Stimulated activated CD4-positive, alpha-beta T cell treated with anti-CD3 and anti-CD28 coated beads, Interleukin-4, amount 100 ng/mL, for 24 hours (primary cell): ENCODE measurements at regions not wholly inside any gene's neighbourhood (a gene's known extent, or its start where the extent isn't known, plus 50 kb on each side); places are given as distances from the start of the nearest gene placed in this dataset.
"Not testable (repeated sequence)": the region's sequence is repeated elsewhere in the genome, so short reads cannot be mapped to it uniquely, and the experiment has no call there.

Experiments used
- DNase-seq: peaks from one replicate; pipeline ENCODE4 v3.0.0-alpha.2; 2020

DNA sequence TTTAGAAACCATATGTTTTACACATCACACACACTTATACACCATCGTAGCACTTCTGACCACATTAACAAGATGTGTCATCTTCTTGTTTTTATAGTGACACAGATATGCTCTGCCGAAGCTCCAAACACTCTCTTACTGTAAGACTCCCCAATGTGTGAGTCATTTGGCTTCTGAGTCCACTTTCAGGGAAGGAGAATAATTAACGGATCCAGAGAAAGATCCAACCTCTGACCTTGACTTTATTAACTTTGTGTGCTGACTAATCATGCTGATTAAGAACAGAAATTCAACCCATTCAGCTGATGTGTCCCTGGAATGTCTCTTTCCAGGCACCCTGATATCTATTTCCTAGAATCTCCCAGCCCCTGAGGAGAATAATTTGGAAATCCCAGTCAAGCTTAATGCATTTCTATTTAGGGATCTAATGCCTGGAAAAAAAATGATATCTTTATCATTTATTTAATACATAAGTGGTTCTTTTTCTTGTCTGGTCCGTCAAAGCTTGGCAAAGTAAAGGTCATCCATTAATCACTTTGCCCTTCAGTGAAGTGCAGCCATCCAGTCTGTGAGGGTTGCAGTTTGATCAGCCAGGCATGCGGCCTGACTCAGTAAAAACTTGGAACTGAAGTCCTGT, 615.8 kb upstream of the SYT4 start:
- DNase-seq: no peak

- no peak for DNase-seq
These were observed 627.0 kb upstream of the SYT4 start for GRCh38 chr18:43904209-43904837.

DNA sequence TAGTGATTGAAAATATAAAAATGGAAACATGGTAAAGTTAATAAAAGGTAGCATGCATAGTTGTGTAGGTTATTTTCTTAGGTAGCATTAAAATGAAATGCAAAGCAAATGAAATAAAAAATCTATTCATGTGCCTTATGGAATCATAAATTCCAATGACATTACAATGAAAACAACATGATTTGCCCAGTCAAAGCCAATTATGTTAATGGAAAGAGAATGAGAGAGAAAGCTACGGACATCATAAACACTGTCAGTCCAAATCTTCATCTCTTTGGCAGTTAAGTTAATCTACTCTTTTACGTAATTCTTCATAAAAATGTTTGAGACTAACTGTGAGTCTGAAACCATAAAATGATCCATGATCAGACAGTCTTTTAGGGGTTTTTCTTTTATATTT, 636.7 kb upstream of the SYT4 start:
- no peak for DNase-seq

DNA sequence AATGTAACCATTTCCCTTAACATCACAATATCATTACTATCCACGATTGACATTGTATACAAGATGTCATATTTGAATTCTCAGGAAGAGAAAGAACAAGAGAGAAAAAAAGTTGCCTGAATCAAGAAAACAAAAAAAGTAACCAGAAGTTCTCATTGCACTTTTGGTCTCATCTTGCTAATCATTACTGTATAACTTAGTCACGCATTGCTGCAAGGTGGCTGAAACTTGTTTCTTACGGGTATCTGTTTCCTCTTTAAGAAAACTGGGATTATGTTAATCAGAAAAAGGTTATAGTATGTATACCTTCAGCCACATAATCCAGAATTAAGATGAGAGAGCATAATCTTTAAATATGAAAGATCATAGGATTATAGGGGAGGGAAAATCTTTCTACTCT, 639.7 kb upstream of the SYT4 start:
- no peak for DNase-seq

- DNase-seq: no peak
These were observed 640.2 kb upstream of the SYT4 start for GRCh38 chr18:43917520-43917919.

- DNase-seq: no peak
These were observed 642.3 kb upstream of the SYT4 start for GRCh38 chr18:43919551-43919950.

GRCh38 chr18:43931439-43931838, 654.1 kb upstream of the SYT4 start:
- no peak for DNase-seq

DNA sequence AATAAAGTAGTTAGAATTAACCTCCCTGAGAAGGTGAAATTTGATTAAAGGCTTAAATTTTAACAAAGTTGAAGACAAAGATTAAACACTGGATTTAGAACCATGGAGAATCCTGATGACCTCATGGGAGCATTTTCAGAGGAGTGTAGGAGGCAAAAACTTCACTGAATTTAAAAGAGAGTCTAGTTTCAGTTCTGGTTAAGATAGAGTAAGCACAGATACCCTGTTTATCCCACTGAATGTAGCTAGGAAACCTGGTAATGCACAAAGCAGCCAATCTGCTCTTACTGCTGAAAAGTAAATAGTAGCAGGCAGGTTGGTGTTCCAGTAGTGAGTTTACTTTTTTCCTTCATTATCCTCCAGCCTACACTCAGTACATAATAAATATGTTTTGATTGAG, 654.9 kb upstream of the SYT4 start:
- no peak for DNase-seq

DNA sequence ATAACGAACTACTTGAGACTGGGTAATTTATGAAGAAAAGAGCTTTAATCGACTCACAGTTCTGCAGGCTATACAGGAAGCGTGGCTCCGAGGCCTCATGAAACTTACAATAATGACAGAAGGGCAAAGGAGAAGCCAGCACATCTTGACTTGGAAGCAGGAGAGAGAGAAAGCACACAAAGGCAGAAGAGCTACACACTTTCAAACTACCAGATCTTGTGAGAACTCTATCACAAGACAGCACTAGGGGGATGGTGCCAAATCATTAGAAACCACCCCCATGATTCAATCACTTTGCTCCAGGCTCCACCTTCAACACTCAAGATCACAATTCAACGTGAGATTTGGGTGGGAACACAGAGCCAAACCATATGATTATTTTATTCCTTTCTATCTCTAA, 655.9 kb upstream of the SYT4 start:
- no peak for DNase-seq

- DNase-seq: no peak
These were observed 657.0 kb upstream of the SYT4 start for GRCh38 chr18:43934322-43934721.

- no peak for DNase-seq
These were observed 657.6 kb upstream of the SYT4 start for GRCh38 chr18:43934781-43935471.

- DNase-seq: no peak
These were observed 658.9 kb upstream of the SYT4 start for GRCh38 chr18:43936176-43936575.

GRCh38 chr18:43949291-43949690, 672.0 kb upstream of the SYT4 start:
- DNase-seq: no peak

DNA sequence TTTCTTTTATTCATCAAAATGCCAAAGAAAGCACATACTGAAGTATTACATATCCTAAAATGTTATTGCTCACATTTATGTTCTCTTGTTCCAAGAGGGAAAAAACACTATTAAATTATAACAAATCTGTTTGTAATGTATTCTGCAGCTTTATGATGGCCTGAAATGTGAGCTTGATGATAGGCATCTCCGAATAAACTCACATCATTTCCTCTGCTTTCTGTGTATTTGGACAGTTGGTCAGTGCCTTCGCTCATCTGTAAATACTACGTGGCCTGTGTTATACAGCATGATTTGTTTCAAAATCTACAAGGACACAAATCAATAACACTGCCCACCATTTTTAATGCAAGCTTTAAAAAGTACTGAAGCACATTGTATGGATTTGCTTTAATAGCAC, 672.8 kb upstream of the SYT4 start:
- DNase-seq: no peak

GRCh38 chr18:43952398-43952797, 675.1 kb upstream of the SYT4 start:
- DNase-seq: no peak

DNA sequence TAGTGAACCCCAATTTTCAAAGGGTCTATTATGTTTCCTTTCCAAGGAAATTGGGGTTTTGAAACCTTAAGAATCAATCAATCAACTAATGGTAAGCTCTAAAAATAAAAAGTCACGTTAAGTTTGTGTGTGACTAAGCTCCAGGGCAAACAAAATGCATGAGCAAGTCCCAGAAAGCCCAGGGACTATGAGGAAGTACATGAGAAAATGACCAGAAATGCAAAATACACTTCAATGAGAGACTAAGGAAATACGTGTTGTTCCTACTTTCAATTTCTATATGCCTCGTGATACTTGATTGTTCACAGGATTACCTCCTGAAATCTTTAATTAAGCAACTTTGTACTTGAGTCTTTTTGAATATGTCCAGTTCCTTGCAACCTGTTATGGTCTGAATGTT, 684.4 kb upstream of the SYT4 start:
- no peak for DNase-seq

- no peak for DNase-seq
These were observed 687.4 kb upstream of the SYT4 start for GRCh38 chr18:43964666-43965065.

- DNase-seq: no peak
These were observed 688.4 kb upstream of the SYT4 start for GRCh38 chr18:43965691-43966090.

DNA sequence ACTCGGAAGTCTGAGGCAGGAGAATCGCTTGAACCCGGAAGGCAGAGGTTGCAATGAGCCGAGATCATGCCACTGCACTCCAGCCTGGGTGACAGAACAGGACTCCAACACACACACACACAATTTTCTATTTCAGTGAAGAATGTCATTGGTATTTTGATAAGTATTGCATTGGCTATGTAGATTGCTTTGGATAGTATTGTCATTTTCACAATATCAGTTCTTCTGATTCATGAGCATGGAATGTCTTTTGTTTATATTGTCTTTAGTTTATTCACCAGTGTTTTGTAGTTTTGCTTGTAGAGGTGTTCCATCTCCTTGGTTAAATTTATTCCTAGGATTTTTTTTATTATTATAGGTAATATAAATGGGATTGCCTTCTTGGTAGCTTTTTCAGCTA, 693.4 kb upstream of the SYT4 start:
- DNase-seq: no peak

DNA sequence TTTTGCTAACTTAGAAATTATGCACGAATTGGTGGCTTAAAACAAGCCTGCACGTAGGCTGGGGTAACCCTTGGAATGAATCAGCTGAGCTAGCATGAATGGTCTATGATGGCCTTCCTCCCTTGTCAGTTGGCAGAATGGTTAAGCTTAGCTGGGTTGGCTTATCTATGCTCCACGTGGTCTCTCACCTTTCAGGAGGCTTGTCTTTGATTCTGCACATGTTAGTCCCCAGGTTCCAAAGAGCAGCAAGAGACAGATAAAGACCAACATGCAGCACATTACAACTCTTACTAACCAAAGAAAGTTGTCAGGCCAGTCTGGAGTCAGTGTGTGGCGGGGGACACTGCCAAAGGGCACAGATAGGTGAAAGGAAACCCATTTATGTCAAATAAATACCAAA, 700.9 kb upstream of the SYT4 start:
- no peak for DNase-seq

- DNase-seq: no peak
These were observed 698.1 kb upstream of the SETBP1 start for GRCh38 chr18:43982582-43982981.

- DNase-seq: not testable (repeated sequence)
These were observed 693.6 kb upstream of the SETBP1 start for GRCh38 chr18:43987061-43987460.

- DNase-seq: no peak
These were observed 687.9 kb upstream of the SETBP1 start for GRCh38 chr18:43992741-43993140.

- DNase-seq: no peak
These were observed 686.3 kb upstream of the SETBP1 start for GRCh38 chr18:43994381-43994780.

DNA sequence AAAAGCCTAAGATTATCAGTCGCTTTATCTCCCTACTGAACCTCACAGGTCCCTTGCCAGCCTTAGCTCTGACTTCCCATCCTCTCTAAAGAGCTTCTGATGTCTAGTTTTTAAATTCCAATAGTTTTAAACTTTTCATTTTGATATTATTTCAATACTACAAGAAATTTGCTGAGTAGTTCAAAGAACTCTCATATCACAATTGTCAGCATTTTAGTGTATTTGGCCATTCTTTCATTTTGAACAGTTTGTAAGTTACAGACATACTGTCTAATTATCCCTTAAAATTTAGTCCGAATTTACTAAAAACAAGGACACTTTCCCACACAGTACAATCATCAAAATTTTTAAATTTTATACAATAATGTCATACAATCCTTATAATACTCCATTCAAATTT, 666.8 kb upstream of the SETBP1 start:
- no peak for DNase-seq
